ENCODE measurements at regions not wholly inside any gene's neighbourhood (a gene's known extent, or its start where the extent isn't known, plus 50 kb on each side); places are given as distances from the start of the nearest gene placed in this dataset.

GRCh38 chr6:40205801-40206200, 271.5 kb upstream of the MOCS1 start:
- Histone ChIP-seq H3K27ac (ENCODE audit: low read depth, low read length) (no peak overlapping the region), H2AFZ (ENCODE audit: low read length) (no peak overlapping the region), H3K9me3 (ENCODE audit: low read depth, low read length) (no peaks in the 10 kb centered on the region), H3K27me3 (ENCODE audit: insufficient read depth, low read length) (no peaks in the 10 kb centered on the region), H3K79me2 (ENCODE audit: insufficient read depth, low read length) (no peaks in the 10 kb centered on the region), H3K36me3 (ENCODE audit: insufficient read depth, low read length) (no peaks in the 10 kb centered on the region), H3K4me3 (ENCODE audit: insufficient read depth, low read length) (no peak overlapping the region), H3K4me2 (ENCODE audit: insufficient read depth, low read length) (no peak overlapping the region), H4K20me1 (ENCODE audit: insufficient read depth, low read length) (no peaks in the 10 kb centered on the region), H3K4me1 (ENCODE audit: insufficient read depth, low read length) (no peaks in the 10 kb centered on the region)
- no peak for DNase-seq (ENCODE audit: insufficient read length, low spot score, missing footprints)
- no peak for TF ChIP-seq CTCF (IDR thresholded peaks at IDR 0.05; ENCODE audit: extremely low read depth, low read depth, low read length)

- no peaks in the 10 kb centered on the region for H3K9me3 ChIP-seq (ENCODE audit: low read depth, low read length)
- no peak overlapping the region for H3K4me3 ChIP-seq (ENCODE audit: insufficient read depth, low read length)
- DNase-seq (ENCODE audit: insufficient read length, low spot score, missing footprints) = no peak
- no peak overlapping the region for H3K27ac ChIP-seq (ENCODE audit: low read depth, low read length)
- no peaks in the 10 kb centered on the region for H3K27me3 ChIP-seq (ENCODE audit: insufficient read depth, low read length)
- no peak overlapping the region for H3K4me2 ChIP-seq (ENCODE audit: insufficient read depth, low read length)
- TF ChIP-seq CTCF (IDR thresholded peaks at IDR 0.05; ENCODE audit: extremely low read depth, low read depth, low read length) = no peak
- no peaks in the 10 kb centered on the region for H3K36me3 ChIP-seq (ENCODE audit: insufficient read depth, low read length)
- no peak overlapping the region for H2AFZ ChIP-seq (ENCODE audit: low read length)
- no peaks in the 10 kb centered on the region for H3K4me1 ChIP-seq (ENCODE audit: insufficient read depth, low read length)
- H3K79me2 ChIP-seq (ENCODE audit: insufficient read depth, low read length) = no peaks in the 10 kb centered on the region
- H4K20me1 ChIP-seq (ENCODE audit: insufficient read depth, low read length) = no peaks in the 10 kb centered on the region
Measured at GRCh38 chr6:40205004-40205403, 270.7 kb upstream of the MOCS1 start.

- Histone ChIP-seq H3K4me2 (ENCODE audit: insufficient read depth, low read length) (no peak overlapping the region), H3K9me3 (ENCODE audit: low read depth, low read length) (no peaks in the 10 kb centered on the region), H4K20me1 (ENCODE audit: insufficient read depth, low read length) (no peaks in the 10 kb centered on the region), H3K4me1 (ENCODE audit: insufficient read depth, low read length) (no peaks in the 10 kb centered on the region), H3K79me2 (ENCODE audit: insufficient read depth, low read length) (no peaks in the 10 kb centered on the region), H3K4me3 (ENCODE audit: insufficient read depth, low read length) (no peak overlapping the region), H3K36me3 (ENCODE audit: insufficient read depth, low read length) (no peaks in the 10 kb centered on the region), H2AFZ (ENCODE audit: low read length) (no peak overlapping the region), H3K27me3 (ENCODE audit: insufficient read depth, low read length) (no peaks in the 10 kb centered on the region), H3K27ac (ENCODE audit: low read depth, low read length) (no peak overlapping the region)
- no peak for TF ChIP-seq CTCF (IDR thresholded peaks at IDR 0.05; ENCODE audit: extremely low read depth, low read depth, low read length)
- peak; percentile 49 for DNase-seq (ENCODE audit: insufficient read length, low spot score, missing footprints)
Measured at GRCh38 chr6:40197371-40197770, 263.1 kb upstream of the MOCS1 start.

GRCh38 chr6:40196135-40196518, 261.9 kb upstream of the MOCS1 start:
- Histone ChIP-seq H3K4me2 (ENCODE audit: insufficient read depth, low read length) (no peak overlapping the region), H3K4me1 (ENCODE audit: insufficient read depth, low read length) (no peaks in the 10 kb centered on the region), H3K27me3 (ENCODE audit: insufficient read depth, low read length) (no peaks in the 10 kb centered on the region), H3K9me3 (ENCODE audit: low read depth, low read length) (no peaks in the 10 kb centered on the region), H3K79me2 (ENCODE audit: insufficient read depth, low read length) (no peaks in the 10 kb centered on the region), H4K20me1 (ENCODE audit: insufficient read depth, low read length) (no peaks in the 10 kb centered on the region), H3K27ac (ENCODE audit: low read depth, low read length) (no peak overlapping the region), H3K4me3 (ENCODE audit: insufficient read depth, low read length) (no peak overlapping the region), H3K36me3 (ENCODE audit: insufficient read depth, low read length) (no peaks in the 10 kb centered on the region), H2AFZ (ENCODE audit: low read length) (no peak overlapping the region)
- TF ChIP-seq CTCF (IDR thresholded peaks at IDR 0.05; ENCODE audit: extremely low read depth, low read depth, low read length) = no peak
- DNase-seq (ENCODE audit: insufficient read length, low spot score, missing footprints) = no peak
